PC-9 (cell line): ENCODE measurements at regions not wholly inside any gene's neighbourhood (a gene's known extent, or its start where the extent isn't known, plus 50 kb on each side); places are given as distances from the start of the nearest gene placed in this dataset.

Source experiments
- EZH2 ChIP-seq: fragments of 200-600 bp; sonication (generic); IDR thresholded peaks from 2 replicates; pipeline ENCODE4 v1.8.0; 2017; ENCODE audit warnings: antibody characterized with exemption, low read depth
- TF ChIP-seq, protein P1 (sequence below): fragments of 200-600 bp; sonication (generic); conservative IDR thresholded peaks from 2 replicates; pipeline ENCODE4 v1.6.1; 2017; ENCODE audit warnings: mixed run types, antibody characterized with exemption, mild to moderate bottlenecking, moderate library complexity

DNA sequence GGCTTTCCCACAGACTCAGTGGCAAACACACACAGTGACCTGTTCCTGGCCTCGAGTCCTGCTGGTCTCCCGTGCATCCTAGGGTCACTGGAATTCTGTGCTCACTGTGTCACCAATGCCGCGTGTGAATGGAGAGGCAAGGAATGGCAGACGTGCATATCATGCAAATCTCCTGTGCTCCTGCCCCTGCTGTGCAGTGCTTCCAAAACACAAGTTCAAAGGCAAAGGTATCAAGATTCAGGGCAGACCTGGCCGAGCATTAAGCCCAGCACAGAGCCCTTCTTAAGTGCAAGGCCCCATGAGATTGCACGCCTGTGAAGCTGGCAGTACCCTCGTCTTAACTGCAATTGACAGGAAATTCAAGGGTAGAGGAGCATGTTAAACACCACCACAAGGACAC lies 129.1 kb downstream of the NDUFA10 start:
- TF ChIP-seq, protein P1, sequence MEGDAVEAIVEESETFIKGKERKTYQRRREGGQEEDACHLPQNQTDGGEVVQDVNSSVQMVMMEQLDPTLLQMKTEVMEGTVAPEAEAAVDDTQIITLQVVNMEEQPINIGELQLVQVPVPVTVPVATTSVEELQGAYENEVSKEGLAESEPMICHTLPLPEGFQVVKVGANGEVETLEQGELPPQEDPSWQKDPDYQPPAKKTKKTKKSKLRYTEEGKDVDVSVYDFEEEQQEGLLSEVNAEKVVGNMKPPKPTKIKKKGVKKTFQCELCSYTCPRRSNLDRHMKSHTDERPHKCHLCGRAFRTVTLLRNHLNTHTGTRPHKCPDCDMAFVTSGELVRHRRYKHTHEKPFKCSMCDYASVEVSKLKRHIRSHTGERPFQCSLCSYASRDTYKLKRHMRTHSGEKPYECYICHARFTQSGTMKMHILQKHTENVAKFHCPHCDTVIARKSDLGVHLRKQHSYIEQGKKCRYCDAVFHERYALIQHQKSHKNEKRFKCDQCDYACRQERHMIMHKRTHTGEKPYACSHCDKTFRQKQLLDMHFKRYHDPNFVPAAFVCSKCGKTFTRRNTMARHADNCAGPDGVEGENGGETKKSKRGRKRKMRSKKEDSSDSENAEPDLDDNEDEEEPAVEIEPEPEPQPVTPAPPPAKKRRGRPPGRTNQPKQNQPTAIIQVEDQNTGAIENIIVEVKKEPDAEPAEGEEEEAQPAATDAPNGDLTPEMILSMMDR = no peak
- TF ChIP-seq EZH2 = no peak
